Activated naive CD4-positive, alpha-beta T cell treated with anti-CD3 and anti-CD28 coated beads, Interleukin-2, amount 10 ng/mL, durations not matched to agents 7 days and 5 days (primary cell): ENCODE measurements at regions not wholly inside any gene's neighbourhood (a gene's known extent, or its start where the extent isn't known, plus 50 kb on each side); places are given as distances from the start of the nearest gene placed in this dataset.

Experiments used
- CTCF ChIA-PET: fragments of 350-600 bp; sonication (Branson Sonifier 250); formaldehyde crosslinking; loops from one replicate; lab custom pipeline; 2021; ENCODE audit warnings: antibody characterized with exemption; lab: Charles Lee
- DNase-seq: peaks from one replicate; pipeline ENCODE4 v3.0.0-alpha.2; 2020
- H3K27ac Mint-ChIP-seq: one replicate; pipeline ENCODE4 v1.8.0; 2021; ENCODE audit warnings: mild to moderate bottlenecking, moderate library complexity, mixed read lengths
- H3K27me3 Mint-ChIP-seq: one replicate; pipeline ENCODE4 v1.8.0; 2021; ENCODE audit warnings: mild to moderate bottlenecking, mixed read lengths
- H3K36me3 Mint-ChIP-seq: one replicate; pipeline ENCODE4 v1.8.0; 2021; ENCODE audit warnings: mixed read lengths
- H3K4me1 Mint-ChIP-seq: one replicate; pipeline ENCODE4 v1.8.0; 2021; ENCODE audit warnings: mixed read lengths
- H3K4me3 Mint-ChIP-seq: one replicate; pipeline ENCODE4 v1.8.0; 2021; ENCODE audit warnings: mild to moderate bottlenecking, moderate library complexity, mixed read lengths
- H3K9me3 Mint-ChIP-seq: one replicate; pipeline ENCODE4 v1.8.0; 2021; ENCODE audit warnings: mixed read lengths

GRCh38 chr3:117750674-117751269, 1041.2 kb downstream of the TUSC7 start:
- no peak overlapping the region for H3K4me3 Mint-ChIP-seq
- H3K9me3 Mint-ChIP-seq, result peaks cover 2% of the 10 kb centered on the region
- no peaks in the 10 kb centered on the region for H3K27me3 Mint-ChIP-seq
- H3K27ac Mint-ChIP-seq, result no peak overlapping the region
- H3K36me3 Mint-ChIP-seq, result no peaks in the 10 kb centered on the region
- no peaks in the 10 kb centered on the region for H3K4me1 Mint-ChIP-seq
- DNase-seq, result no peak
- CTCF ChIA-PET, result no interaction called here

GRCh38 chr3:117751651-117752050, 1042.1 kb downstream of the TUSC7 start:
- Mint-ChIP-seq H3K9me3 (peaks cover 4% of the 10 kb centered on the region), H3K4me1 (no peaks in the 10 kb centered on the region), H3K27ac (no peak overlapping the region), H3K4me3 (no peak overlapping the region), H3K27me3 (no peaks in the 10 kb centered on the region), H3K36me3 (no peaks in the 10 kb centered on the region)
- DNase-seq, result no peak
- CTCF ChIA-PET, result interaction anchor here (0.6 kb wide), 1 partner anchor 20 kb away, joined by 4 read pairs; no protein-coding TSS in a partner anchor

DNA sequence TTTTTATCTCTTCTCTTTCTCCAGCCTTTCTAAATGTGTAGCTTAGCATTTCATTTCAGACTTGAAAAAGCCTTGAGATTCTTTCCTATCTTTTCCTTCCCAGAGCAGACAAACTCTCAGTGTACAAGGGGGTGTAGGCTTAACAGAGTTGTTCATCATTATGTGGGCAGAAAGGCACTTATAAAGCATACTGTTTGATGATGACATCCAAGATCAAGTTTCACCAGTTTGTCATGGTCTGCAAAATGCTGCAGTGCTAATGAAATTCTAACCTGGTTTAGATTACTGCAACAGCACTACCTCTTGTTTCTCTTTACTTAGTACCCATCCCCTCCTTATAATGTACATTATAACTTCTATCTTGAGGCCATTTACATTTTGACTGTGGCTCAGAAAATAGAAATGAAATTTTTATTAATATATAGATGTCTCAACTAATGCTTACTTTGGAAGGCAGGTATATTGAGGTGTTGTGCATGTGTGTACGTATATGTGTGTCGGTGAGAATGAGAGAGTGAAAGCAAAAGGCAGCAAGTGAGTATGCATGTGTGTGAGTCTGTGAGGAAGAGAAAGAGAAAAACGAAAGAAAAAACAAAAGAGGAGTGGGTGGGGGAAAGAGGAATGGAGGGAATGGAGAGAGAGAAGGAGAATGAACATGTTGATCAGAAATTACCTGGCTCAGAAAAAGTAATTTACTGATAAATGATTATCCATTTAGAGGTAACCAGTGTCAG, 1043.6 kb downstream of the TUSC7 start:
- Mint-ChIP-seq H3K27ac (no peak overlapping the region), H3K4me3 (no peak overlapping the region), H3K9me3 (peaks cover 5% of the 10 kb centered on the region), H3K4me1 (no peaks in the 10 kb centered on the region), H3K36me3 (no peaks in the 10 kb centered on the region), H3K27me3 (no peaks in the 10 kb centered on the region)
- no peak for DNase-seq
- CTCF ChIA-PET, result no interaction called here

DNA sequence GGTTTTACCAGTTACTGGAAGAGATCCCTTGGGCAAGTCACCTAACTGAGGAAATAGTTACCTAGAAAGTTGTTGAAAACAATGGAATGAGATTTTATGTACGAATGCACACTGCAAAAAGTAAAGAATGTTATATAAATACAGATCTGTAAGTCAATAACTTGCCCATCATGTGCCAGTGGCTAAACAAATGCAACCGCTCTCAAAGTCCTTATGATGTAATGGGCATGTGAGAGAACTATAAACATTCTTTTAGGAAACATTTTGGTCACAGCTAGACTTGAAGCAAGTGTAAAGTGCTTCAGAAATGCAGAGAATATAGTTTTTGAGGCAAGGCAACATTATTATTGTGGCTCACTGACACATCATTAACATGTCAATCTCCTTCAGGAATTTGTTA, 1044.5 kb downstream of the TUSC7 start:
- Mint-ChIP-seq H3K27ac (no peak overlapping the region), H3K4me1 (no peaks in the 10 kb centered on the region), H3K4me3 (no peak overlapping the region), H3K27me3 (no peaks in the 10 kb centered on the region), H3K36me3 (no peaks in the 10 kb centered on the region), H3K9me3 (peaks cover 5% of the 10 kb centered on the region)
- no peak for DNase-seq
- CTCF ChIA-PET, result no interaction called here

DNA sequence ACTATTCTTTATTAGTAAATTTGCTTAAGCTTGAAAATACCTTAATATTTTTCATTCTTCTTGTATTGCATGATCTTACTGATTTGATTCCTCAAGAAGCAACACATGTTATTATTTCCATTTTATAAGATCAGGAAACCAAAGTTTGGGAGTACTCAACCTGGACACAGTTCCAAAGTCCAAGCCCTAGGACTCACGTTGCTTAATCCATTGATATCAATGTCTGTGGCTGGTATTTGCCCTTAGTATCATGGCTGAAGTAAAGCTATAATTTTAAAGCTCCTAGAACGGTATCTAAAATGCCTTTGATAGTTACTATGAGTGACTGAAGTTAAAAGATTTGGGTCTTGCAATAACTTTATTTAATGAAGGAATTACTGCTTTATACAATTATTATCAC, 1045.3 kb downstream of the TUSC7 start:
- DNase-seq, result no peak
- no peak overlapping the region for H3K27ac Mint-ChIP-seq
- no peaks in the 10 kb centered on the region for H3K4me1 Mint-ChIP-seq
- H3K9me3 Mint-ChIP-seq, result peaks cover 5% of the 10 kb centered on the region
- no peaks in the 10 kb centered on the region for H3K27me3 Mint-ChIP-seq
- H3K4me3 Mint-ChIP-seq, result no peak overlapping the region
- H3K36me3 Mint-ChIP-seq, result no peaks in the 10 kb centered on the region
- CTCF ChIA-PET, result no interaction called here

GRCh38 chr3:117756563-117756962, 1047.0 kb downstream of the TUSC7 start:
- H3K4me1 Mint-ChIP-seq, result no peaks in the 10 kb centered on the region
- CTCF ChIA-PET, result no interaction called here

GRCh38 chr3:117761703-117762620, 1052.4 kb downstream of the TUSC7 start:
- Mint-ChIP-seq H3K4me1 (no peaks in the 10 kb centered on the region), H3K9me3 (peaks cover 2% of the 10 kb centered on the region), H3K4me3 (no peak overlapping the region), H3K27me3 (no peaks in the 10 kb centered on the region), H3K36me3 (no peaks in the 10 kb centered on the region), H3K27ac (no peak overlapping the region)
- CTCF ChIA-PET, result no interaction called here
- DNase-seq, result no peak

More at GRCh38 chr3:117756563-117756962, 1047.0 kb downstream of the TUSC7 start:
- Mint-ChIP-seq H3K4me3 (no peak overlapping the region), H3K27me3 (no peaks in the 10 kb centered on the region), H3K9me3 (peaks cover 5% of the 10 kb centered on the region), H3K36me3 (no peaks in the 10 kb centered on the region), H3K27ac (no peak overlapping the region)
- no peak for DNase-seq

- no peak for DNase-seq
- no peaks in the 10 kb centered on the region for H3K4me1 Mint-ChIP-seq
- CTCF ChIA-PET, result no interaction called here
- no peaks in the 10 kb centered on the region for H3K27me3 Mint-ChIP-seq
- no peaks in the 10 kb centered on the region for H3K36me3 Mint-ChIP-seq
- H3K9me3 Mint-ChIP-seq, result peaks cover 4% of the 10 kb centered on the region
- H3K27ac Mint-ChIP-seq, result no peak overlapping the region
- no peak overlapping the region for H3K4me3 Mint-ChIP-seq
Observed at GRCh38 chr3:117762621-117763037, 1053.0 kb downstream of the TUSC7 start.

GRCh38 chr3:117763561-117763960, 1054.0 kb downstream of the TUSC7 start:
- Mint-ChIP-seq H3K36me3 (no peaks in the 10 kb centered on the region), H3K27ac (no peak overlapping the region), H3K27me3 (no peaks in the 10 kb centered on the region), H3K4me3 (no peak overlapping the region), H3K9me3 (peaks cover 4% of the 10 kb centered on the region), H3K4me1 (no peaks in the 10 kb centered on the region)
- CTCF ChIA-PET, result no interaction called here
- no peak for DNase-seq

GRCh38 chr3:117768581-117768980, 1059.0 kb downstream of the TUSC7 start:
- no peak for DNase-seq
- H3K36me3 Mint-ChIP-seq, result no peaks in the 10 kb centered on the region
- no peak overlapping the region for H3K4me3 Mint-ChIP-seq
- CTCF ChIA-PET, result no interaction called here
- no peaks in the 10 kb centered on the region for H3K27me3 Mint-ChIP-seq
- peaks cover 6% of the 10 kb centered on the region for H3K9me3 Mint-ChIP-seq
- no peaks in the 10 kb centered on the region for H3K4me1 Mint-ChIP-seq
- no peak overlapping the region for H3K27ac Mint-ChIP-seq

DNA sequence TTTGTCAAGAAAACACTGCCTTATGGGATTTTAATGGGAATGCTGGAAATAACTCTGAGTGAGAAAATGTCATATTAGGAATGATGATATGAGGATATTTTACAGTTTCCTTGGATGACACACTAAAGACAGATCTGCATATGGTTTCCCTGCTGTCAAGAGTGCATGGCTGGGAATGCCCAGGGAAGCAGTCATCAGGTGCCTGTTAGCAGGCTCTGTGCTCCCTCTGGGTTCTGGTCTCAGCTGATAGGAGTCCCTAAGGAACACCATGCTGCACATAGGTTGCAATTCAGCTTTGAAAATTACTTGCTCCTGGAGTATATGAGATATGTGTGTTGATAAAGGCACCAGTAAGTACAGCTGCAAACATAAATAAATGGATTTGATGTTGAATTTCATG, 1064.6 kb downstream of the TUSC7 start:
- Mint-ChIP-seq H3K4me3 (no peak overlapping the region), H3K27ac (no peak overlapping the region), H3K36me3 (no peaks in the 10 kb centered on the region), H3K27me3 (no peaks in the 10 kb centered on the region), H3K9me3 (peaks cover under 1% of the 10 kb centered on the region), H3K4me1 (no peaks in the 10 kb centered on the region)
- CTCF ChIA-PET, result no interaction called here
- DNase-seq, result no peak

- Mint-ChIP-seq H3K9me3 (no peaks in the 10 kb centered on the region), H3K36me3 (no peaks in the 10 kb centered on the region), H3K4me3 (no peak overlapping the region), H3K27ac (no peak overlapping the region), H3K27me3 (no peaks in the 10 kb centered on the region), H3K4me1 (no peaks in the 10 kb centered on the region)
- DNase-seq, result no peak
- CTCF ChIA-PET, result no interaction called here
Observed at GRCh38 chr3:117786349-117786748, 1076.8 kb downstream of the TUSC7 start.

DNA sequence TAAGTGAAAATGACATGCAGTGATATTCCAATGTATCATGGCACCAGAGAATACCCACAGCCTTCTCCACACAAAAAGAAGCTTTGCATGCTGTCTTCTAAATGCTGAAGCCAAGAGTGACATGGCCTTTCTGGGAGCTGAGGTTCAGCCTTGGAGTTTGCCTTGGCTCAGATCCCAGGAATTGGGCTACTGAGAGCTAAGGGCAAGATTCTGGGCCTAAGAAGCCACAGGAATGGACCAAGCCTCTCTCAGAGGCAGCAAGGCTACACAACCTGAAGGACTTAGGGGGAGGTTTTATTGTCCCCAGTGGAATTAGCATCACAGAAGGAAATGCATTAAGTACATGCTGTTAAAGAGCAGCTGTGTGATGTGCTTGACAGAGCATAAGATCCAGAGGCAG, 1078.5 kb downstream of the TUSC7 start:
- Mint-ChIP-seq H3K4me3 (no peak overlapping the region), H3K27me3 (no peaks in the 10 kb centered on the region), H3K27ac (no peak overlapping the region), H3K9me3 (no peaks in the 10 kb centered on the region), H3K36me3 (no peaks in the 10 kb centered on the region), H3K4me1 (no peaks in the 10 kb centered on the region)
- no peak for DNase-seq
- CTCF ChIA-PET, result no interaction called here

DNA sequence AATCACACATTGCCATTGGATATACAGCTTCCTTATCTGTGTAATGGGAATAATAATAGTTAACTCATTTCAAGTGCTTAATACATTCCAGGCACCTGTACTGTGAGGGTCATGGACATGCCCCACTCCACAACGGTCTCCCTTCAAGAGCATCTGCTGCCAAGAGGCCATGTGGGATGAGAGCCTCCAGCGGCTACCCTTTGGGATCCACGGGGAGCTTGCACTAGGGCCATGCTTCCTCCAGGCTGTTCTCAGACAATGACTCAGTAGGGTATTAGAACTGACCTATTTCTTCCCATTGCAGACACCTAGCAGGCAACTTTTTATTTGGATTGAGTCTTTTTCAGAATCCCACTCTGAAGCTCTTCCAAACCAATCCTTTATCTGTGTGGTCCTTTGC, 1078.9 kb downstream of the TUSC7 start:
- no peak overlapping the region for H3K4me3 Mint-ChIP-seq
- H3K36me3 Mint-ChIP-seq, result no peaks in the 10 kb centered on the region
- no peak overlapping the region for H3K27ac Mint-ChIP-seq
- no peaks in the 10 kb centered on the region for H3K27me3 Mint-ChIP-seq
- H3K9me3 Mint-ChIP-seq, result no peaks in the 10 kb centered on the region
- H3K4me1 Mint-ChIP-seq, result no peaks in the 10 kb centered on the region
- CTCF ChIA-PET, result no interaction called here
- no peak for DNase-seq
